ENCODE measurements at regions not wholly inside any gene's neighbourhood (a gene's known extent, or its start where the extent isn't known, plus 50 kb on each side); places are given as distances from the start of the nearest gene placed in this dataset.

DNA sequence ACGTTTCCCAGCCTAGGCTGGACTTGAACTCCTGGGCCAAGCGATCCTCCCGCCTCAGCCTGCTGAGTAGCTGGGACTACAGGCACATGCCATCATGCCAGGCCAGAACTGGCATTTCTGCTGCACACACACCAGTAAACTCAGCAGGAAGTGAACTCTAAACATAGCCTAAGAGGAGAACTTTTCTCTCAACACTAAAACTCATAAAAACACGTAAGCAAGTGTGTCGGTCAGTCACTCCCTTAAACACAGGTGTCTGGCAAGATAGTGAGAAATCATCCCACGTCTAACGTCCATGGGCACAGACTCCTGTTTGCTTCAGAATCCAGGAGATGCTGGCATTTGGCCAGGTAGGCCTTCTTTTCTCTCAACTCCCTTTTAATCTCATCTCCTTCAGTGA is 104.8 kb downstream of the RPL27A start:
- TF ChIP-seq, protein P1, sequence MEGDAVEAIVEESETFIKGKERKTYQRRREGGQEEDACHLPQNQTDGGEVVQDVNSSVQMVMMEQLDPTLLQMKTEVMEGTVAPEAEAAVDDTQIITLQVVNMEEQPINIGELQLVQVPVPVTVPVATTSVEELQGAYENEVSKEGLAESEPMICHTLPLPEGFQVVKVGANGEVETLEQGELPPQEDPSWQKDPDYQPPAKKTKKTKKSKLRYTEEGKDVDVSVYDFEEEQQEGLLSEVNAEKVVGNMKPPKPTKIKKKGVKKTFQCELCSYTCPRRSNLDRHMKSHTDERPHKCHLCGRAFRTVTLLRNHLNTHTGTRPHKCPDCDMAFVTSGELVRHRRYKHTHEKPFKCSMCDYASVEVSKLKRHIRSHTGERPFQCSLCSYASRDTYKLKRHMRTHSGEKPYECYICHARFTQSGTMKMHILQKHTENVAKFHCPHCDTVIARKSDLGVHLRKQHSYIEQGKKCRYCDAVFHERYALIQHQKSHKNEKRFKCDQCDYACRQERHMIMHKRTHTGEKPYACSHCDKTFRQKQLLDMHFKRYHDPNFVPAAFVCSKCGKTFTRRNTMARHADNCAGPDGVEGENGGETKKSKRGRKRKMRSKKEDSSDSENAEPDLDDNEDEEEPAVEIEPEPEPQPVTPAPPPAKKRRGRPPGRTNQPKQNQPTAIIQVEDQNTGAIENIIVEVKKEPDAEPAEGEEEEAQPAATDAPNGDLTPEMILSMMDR (IDR thresholded peaks at IDR 0.05) = no peak
- TF ChIP-seq POLR2A (IDR thresholded peaks at IDR 0.05) = no peak
